Fibroblast of mammary gland (primary cell): ENCODE measurements at regions not wholly inside any gene's neighbourhood (a gene's known extent, or its start where the extent isn't known, plus 50 kb on each side); places are given as distances from the start of the nearest gene placed in this dataset.

Experiments
- DNase-seq: peaks from one replicate; pipeline ENCODE4 v3.0.0-alpha.2; 2010; ENCODE audit warnings: low read depth
- H3K4me3 ChIP-seq: 2 replicates; pipeline ENCODE4 v1.5.1; 2011; ENCODE audit warnings: low read depth, mild to moderate bottlenecking, low read length, moderate library complexity; ENCODE audit not compliant: control insufficient read depth
- CTCF ChIP-seq: conservative IDR thresholded peaks from 2 replicates; pipeline ENCODE4 v1.5.1; 2011; ENCODE audit warnings: low read depth, low read length, inconsistent platforms; ENCODE audit not compliant: control insufficient read depth, insufficient read depth

GRCh38 chr2:65529419-65529818, 97.0 kb upstream of the SPRED2 start:
- DNase-seq, result no peak
- TF ChIP-seq CTCF, result no peak

GRCh38 chr2:65528241-65528574, 95.8 kb upstream of the SPRED2 start:
- no peak for DNase-seq
- H3K4me3 ChIP-seq, result no peak overlapping the region
- no peak for TF ChIP-seq CTCF

More at GRCh38 chr2:65529419-65529818, 97.0 kb upstream of the SPRED2 start:
- H3K4me3 ChIP-seq, result no peak overlapping the region

GRCh38 chr2:65527451-65528240, 95.2 kb upstream of the SPRED2 start:
- H3K4me3 ChIP-seq, result no peak overlapping the region
- no peak for DNase-seq
- no peak for TF ChIP-seq CTCF

- no peak overlapping the region for H3K4me3 ChIP-seq
- TF ChIP-seq CTCF, result no peak
- DNase-seq, result no peak
Measured at GRCh38 chr2:65525616-65526231, 93.3 kb upstream of the SPRED2 start.

GRCh38 chr2:65522922-65523321, 90.5 kb upstream of the SPRED2 start:
- no peak for TF ChIP-seq CTCF
- DNase-seq, result no peak

GRCh38 chr2:65518751-65519150, 86.4 kb upstream of the SPRED2 start:
- no peak overlapping the region for H3K4me3 ChIP-seq
- no peak for TF ChIP-seq CTCF
- DNase-seq, result no peak

More at GRCh38 chr2:65522922-65523321, 90.5 kb upstream of the SPRED2 start:
- no peak overlapping the region for H3K4me3 ChIP-seq
